Keratinocyte (primary cell): ENCODE measurements at regions not wholly inside any gene's neighbourhood (a gene's known extent, or its start where the extent isn't known, plus 50 kb on each side); places are given as distances from the start of the nearest gene placed in this dataset.

Experiments
- CTCF ChIP-seq, 3 experiments: IDR thresholded peaks in 1 of 3; conservative IDR thresholded peaks in 1 of 3; optimal IDR thresholded peaks in 1 of 3; 2 replicates in 2 of 3; 3 replicates in 1 of 3; pipeline versions ENCODE3 to v1.5.1; 2011; ENCODE audit warnings: low read length in 3 of 3, mild to moderate bottlenecking in 3 of 3, moderate library complexity in 2 of 3, control low read depth in 1 of 3, inconsistent platforms in 1 of 3; ENCODE audit not compliant: insufficient read depth in 2 of 3; ENCODE audit errors: extremely low read depth in 1 of 3
- EZH2 ChIP-seq: IDR thresholded peaks from one replicate; pipeline ENCODE4 v1.6.1; 2012; ENCODE audit warnings: inconsistent platforms, mild to moderate bottlenecking, low read length, moderate library complexity

GRCh38 chr14:97058589-97058988 lies 261.4 kb downstream of the VRK1 start:
- no peak for TF ChIP-seq CTCF (optimal IDR thresholded peaks at IDR 0.05 in 1 of 3, IDR thresholded peaks at IDR 0.05 in 1 of 3, conservative IDR thresholded peaks at IDR 0.05 in 1 of 3; ENCODE audit: extremely low read depth in 1 of 3, insufficient read depth in 2 of 3, low read length in 3 of 3)
- no peak for TF ChIP-seq EZH2
